ENCODE measurements at regions not wholly inside any gene's neighbourhood (a gene's known extent, or its start where the extent isn't known, plus 50 kb on each side); places are given as distances from the start of the nearest gene placed in this dataset.

- TF ChIP-seq PBX3 (IDR thresholded peaks at IDR 0.05), result no peak
These were observed 81.4 kb upstream of the ZNF618 start (continued) for GRCh38 chr9:113794721-113795120.

GRCh38 chr9:113795811-113796392 is 80.2 kb upstream of the ZNF618 start:
- Histone ChIP-seq H3K4me1 (ENCODE audit: control insufficient read depth in 1 of 2, insufficient read depth in 2 of 2, low read depth in 1 of 2, low read length in 1 of 2) (no peaks in the 10 kb centered on the region), H3K27ac (ENCODE audit: low read depth in 2 of 2, low read length in 1 of 2) (no peak overlapping the region), H3K9me3 (no peaks in the 10 kb centered on the region), H3K36me3 (replicated peaks in 1 of 2; ENCODE audit: control insufficient read depth in 1 of 2, insufficient read depth in 2 of 2, low read length in 1 of 2) (no peaks in the 10 kb centered on the region), H4K20me1 (ENCODE audit: insufficient read depth) (no peaks in the 10 kb centered on the region), H3K9me2 (no peaks in the 10 kb centered on the region), H3K9ac (no peak overlapping the region), H2AFZ (ENCODE audit: low read depth) (no peak overlapping the region), H3K79me2 (ENCODE audit: insufficient read depth) (no peaks in the 10 kb centered on the region), H3K27me3 (ENCODE audit: insufficient read depth) (no peaks in the 10 kb centered on the region), H3F3A (replicated peaks; ENCODE audit: insufficient read depth) (no peaks in the 10 kb centered on the region), H3K4me3 (ENCODE audit: low read depth in 2 of 2, low read length in 1 of 2) (no peak overlapping the region), H3K4me2 (no peak overlapping the region)
- CTCF ChIA-PET, result interaction anchor here (0.7 to 1.4 kb wide), 2 partner anchors 12 to 14 kb away, joined by 3 to 5 read pairs; no protein-coding TSS in a partner anchor
- POLR2A ChIA-PET, result no interaction called here
- DNase-seq, result no peak
- TF ChIP-seq JUND (IDR thresholded peaks at IDR 0.05) (no peak), TAF1 (IDR thresholded peaks at IDR 0.05; ENCODE audit: borderline replicate concordance, low read depth, low read length) (no peak), EP300 (IDR thresholded peaks at IDR 0.05; ENCODE audit: borderline replicate concordance in 1 of 2, low read depth in 1 of 2, low read length in 1 of 2) (no peak)
- 17% methylated on average over 2 of the region's 2 CpGs for WGBS (ENCODE audit: low lambda C conversion rate)

- no peaks in the 10 kb centered on the region for H3K36me3 ChIP-seq (replicated peaks in 1 of 2; ENCODE audit: control insufficient read depth in 1 of 2, insufficient read depth in 2 of 2, low read length in 1 of 2)
- no peaks in the 10 kb centered on the region for H3F3A ChIP-seq (replicated peaks; ENCODE audit: insufficient read depth)
- H2AFZ ChIP-seq (ENCODE audit: low read depth), result no peak overlapping the region
- H4K20me1 ChIP-seq (ENCODE audit: insufficient read depth), result no peaks in the 10 kb centered on the region
- no peak overlapping the region for H3K4me2 ChIP-seq
- H3K4me1 ChIP-seq (ENCODE audit: control insufficient read depth in 1 of 2, insufficient read depth in 2 of 2, low read depth in 1 of 2, low read length in 1 of 2), result no peaks in the 10 kb centered on the region
- H3K27ac ChIP-seq (ENCODE audit: low read depth in 2 of 2, low read length in 1 of 2), result no peak overlapping the region
- POLR2A ChIA-PET, result no interaction called here
- 73% methylated on average over 11 of the region's 13 CpGs for WGBS (ENCODE audit: low lambda C conversion rate)
- no peaks in the 10 kb centered on the region for H3K27me3 ChIP-seq (ENCODE audit: insufficient read depth)
- H3K4me3 ChIP-seq (ENCODE audit: low read depth in 2 of 2, low read length in 1 of 2), result no peak overlapping the region
- H3K9me3 ChIP-seq, result no peaks in the 10 kb centered on the region
- CTCF ChIA-PET, result interaction anchor here (0.6 to 1.4 kb wide), 3 partner anchors 11 to 64 kb away, joined by 3 to 5 read pairs (median 3); no protein-coding TSS in a partner anchor
- no peak for DNase-seq
- TF ChIP-seq MEF2A (IDR thresholded peaks at IDR 0.05; ENCODE audit: borderline replicate concordance, low read depth) (no peak), NRF1 (IDR thresholded peaks at IDR 0.05; ENCODE audit: low read depth, low read length) (no peak), EP300 (IDR thresholded peaks at IDR 0.05; ENCODE audit: borderline replicate concordance in 1 of 2, low read depth in 1 of 2, low read length in 1 of 2) (no peak), GABPA (IDR thresholded peaks at IDR 0.05; ENCODE audit: low read depth) (no peak), FOXJ3 (CRISPR knock-in tag; IDR thresholded peaks at IDR 0.05) (no peak), PBX3 (IDR thresholded peaks at IDR 0.05) (no peak), FOXM1 (IDR thresholded peaks at IDR 0.05; ENCODE audit: low read depth) (no peak), FOSL2 (IDR thresholded peaks at IDR 0.05; ENCODE audit: borderline replicate concordance, low read depth) (no peak), EZH2phosphoT487 (IDR thresholded peaks at IDR 0.05; ENCODE audit: borderline replicate concordance, low read depth) (no peak), NFIC (IDR thresholded peaks at IDR 0.05; ENCODE audit: borderline replicate concordance) (no peak), USF1 (IDR thresholded peaks at IDR 0.05; ENCODE audit: borderline replicate concordance, low read depth) (no peak)
- no peak overlapping the region for H3K9ac ChIP-seq
- H3K79me2 ChIP-seq (ENCODE audit: insufficient read depth), result no peaks in the 10 kb centered on the region
- no peaks in the 10 kb centered on the region for H3K9me2 ChIP-seq
These were observed 79.3 kb upstream of the ZNF618 start for GRCh38 chr9:113796646-113797426.
